Right lobe of liver (tissue), 6 donors: ENCODE measurements at regions not wholly inside any gene's neighbourhood (a gene's known extent, or its start where the extent isn't known, plus 50 kb on each side); places are given as distances from the start of the nearest gene placed in this dataset.

ENCODE experiments used
- ATAC-seq, 4 donors: fragments of 200-7000 bp; cut with Tn5 transposase; one replicate each; pipeline ENCODE4 v1.9.1; 2020; ENCODE audit warnings: mild to moderate bottlenecking in 4 of 4, moderate library complexity in 4 of 4
- DNase-seq, 3 donors: peaks; one replicate each; pipeline ENCODE4 v3.0.0-alpha.2; 2020
- H3K27ac ChIP-seq, 3 donors: fragments of 200-600 bp; one replicate each; pipeline ENCODE4 v1.8.0; 2022
- H3K27me3 ChIP-seq, 2 donors: fragments of 200-600 bp; one replicate each; pipeline ENCODE4 v1.8.0; 2022
- H3K36me3 ChIP-seq, 4 donors: fragments of 200-600 bp; sonication (generic) in 1 of 4; one replicate each; pipeline versions ENCODE4 v1.5.1 to v1.8.0; 2017 to 2022; ENCODE audit warnings: control low read depth in 1 of 4
- H3K4me1 ChIP-seq, 4 donors: fragments of 200-600 bp; sonication (generic) in 1 of 4; one replicate each; pipeline versions ENCODE4 v1.5.1 to v1.8.0; 2017 to 2022; ENCODE audit warnings: control low read depth in 1 of 4
- H3K4me3 ChIP-seq, 3 donors: fragments of 200-600 bp; one replicate each; pipeline ENCODE4 v1.8.0; 2022
- H3K9me3 ChIP-seq, 4 donors: fragments of 200-600 bp; sonication (generic) in 1 of 4; one replicate each; pipeline versions ENCODE4 v1.5.1 to v1.8.0; 2017 to 2022; ENCODE audit warnings: control low read depth in 1 of 4
- CTCF ChIP-seq, 4 donors: fragments of 200-600 bp in 3 of 4; fragments of 450-650 bp in 1 of 4; IDR thresholded peaks; one replicate each; pipeline versions ENCODE4 v1.5.1 to v1.8.0; 2016 to 2022; ENCODE audit warnings: antibody characterized with exemption in 4 of 4, mild to moderate bottlenecking in 2 of 4
- POLR2A ChIP-seq: fragments of 450-650 bp; IDR thresholded peaks from one replicate; pipeline ENCODE4 v1.6.1; 2017; ENCODE audit warnings: antibody characterized with exemption, mild to moderate bottlenecking
- WGBS: methylation state at CpG from one replicate; pipeline ENCODE4 v1.1.6; 2018; ENCODE audit warnings: low coverage, low lambda C conversion rate; ENCODE audit not compliant: insufficient coverage; ENCODE audit errors: missing lambda C conversion rate; 5-methylcytosine and 5-hydroxymethylcytosine counted together
- intact Hi-C, 2 donors: fragments of 100-400 bp; cut with DNase I; formaldehyde crosslinking; loops; one replicate each; pipeline versions ENCODE4 v1.11.2 to v1.14.1; 2022
- donor health status: DM: no; HTN: yes; CAD: no.
- donor health status: DM: no; HTN: no; CAD: no.
- donor health status: DM: no; HTN: no; CAD: no.
- donor health status: DM: no; HTN: yes; CAD: no.
- donor health status: DM: no; HTN: yes; CAD: no.

GRCh38 chr16:50997679-50998078 is 153.4 kb downstream of the SALL1 start:
- no peaks in the 10 kb centered on the region for H3K9me3 ChIP-seq
- H3K27me3 ChIP-seq: no peaks in the 10 kb centered on the region
- WGBS: 53% methylated on average over 4 of the region's 6 CpGs
- H3K36me3 ChIP-seq: no peaks in the 10 kb centered on the region
- ATAC-seq: no peak
- no peak overlapping the region for H3K4me3 ChIP-seq
- H3K27ac ChIP-seq: no peak overlapping the region
- intact Hi-C loops: no loop called here
- TF ChIP-seq POLR2A: no peak
- no peak for TF ChIP-seq CTCF (IDR thresholded peaks at IDR 0.05)
- H3K4me1 ChIP-seq: peaks cover 0 to 9% (median 0%) of the 10 kb centered on the region in 4 donors
- no peak for DNase-seq

GRCh38 chr16:50996830-50997186 is 154.3 kb downstream of the SALL1 start:
- H3K4me1 ChIP-seq: peaks cover 0 to 5% (median 0%) of the 10 kb centered on the region in 4 donors
- TF ChIP-seq CTCF (IDR thresholded peaks at IDR 0.05) (no peak), POLR2A (no peak)
- intact Hi-C loops: no loop called here
- H3K27ac ChIP-seq: no peak overlapping the region
- no peaks in the 10 kb centered on the region for H3K27me3 ChIP-seq
- WGBS: 63% methylated on average over 1 of the region's 4 CpGs
- H3K9me3 ChIP-seq: no peaks in the 10 kb centered on the region
- no peak for DNase-seq
- ATAC-seq: no peak
- H3K36me3 ChIP-seq: no peaks in the 10 kb centered on the region
- H3K4me3 ChIP-seq: no peak overlapping the region

GRCh38 chr16:50996166-50996829 is 154.8 kb downstream of the SALL1 start:
- Histone ChIP-seq H3K4me1 (peaks cover 0 to 5% (median 0%) of the 10 kb centered on the region in 4 donors), H3K36me3 (no peaks in the 10 kb centered on the region), H3K27me3 (no peaks in the 10 kb centered on the region), H3K27ac (no peak overlapping the region), H3K9me3 (no peaks in the 10 kb centered on the region), H3K4me3 (no peak overlapping the region)
- ATAC-seq: no peak
- no peak for DNase-seq
- WGBS: 81% methylated on average over 10 of the region's 12 CpGs
- intact Hi-C loops: no loop called here
- TF ChIP-seq POLR2A: no peak
- TF ChIP-seq CTCF (IDR thresholded peaks at IDR 0.05): no peak

GRCh38 chr16:50994995-50995394 is 156.1 kb downstream of the SALL1 start:
- no peaks in the 10 kb centered on the region for H3K27me3 ChIP-seq
- intact Hi-C loops: no loop called here
- no peak overlapping the region for H3K4me3 ChIP-seq
- no peak for ATAC-seq
- no peak for TF ChIP-seq POLR2A
- no peak for TF ChIP-seq CTCF (IDR thresholded peaks at IDR 0.05)
- H3K4me1 ChIP-seq: peaks cover 0 to 5% (median 0%) of the 10 kb centered on the region in 4 donors
- DNase-seq: no peak
- 90% methylated on average over 7 of the region's 8 CpGs for WGBS
- no peaks in the 10 kb centered on the region for H3K36me3 ChIP-seq
- no peak overlapping the region for H3K27ac ChIP-seq
- no peaks in the 10 kb centered on the region for H3K9me3 ChIP-seq
